H1 (cell line): ENCODE measurements at regions not wholly inside any gene's neighbourhood (a gene's known extent, or its start where the extent isn't known, plus 50 kb on each side); places are given as distances from the start of the nearest gene placed in this dataset.

Source experiments
- CTCF ChIA-PET: fragments of 300-600 bp; sonication (Branson Sonifier 250); formaldehyde crosslinking; loops from one replicate; lab custom pipeline; 2021; ENCODE audit not compliant: partially characterized antibody; lab: Charles Lee
- POLR2A ChIA-PET: fragments of 300-600 bp; sonication (Branson Sonifier 250); formaldehyde crosslinking; loops from one replicate; lab custom pipeline; 2021; ENCODE audit warnings: inconsistent platforms; ENCODE audit not compliant: partially characterized antibody; lab: Charles Lee
- DNase-seq, 2 experiments: peaks; one replicate each; pipeline versions ENCODE4 v3.0.0 to v3.0.0-alpha.2; 2010 to 2022; ENCODE audit warnings: low spot score in 2 of 2, low read depth in 1 of 2, mixed read lengths in 1 of 2
- FAIRE-seq: peaks from 2 replicates; lab custom pipeline; 2011; peaks lifted over from hg19 to GRCh38; lab: Jason Lieb, UNC
- H2AFZ ChIP-seq: 2 replicates; pipeline ENCODE4 v1.8.1; 2012; ENCODE audit warnings: low read length, inconsistent platforms
- H2AK5ac ChIP-seq: 2 replicates; pipeline ENCODE4 v1.6.1; 2013; ENCODE audit warnings: low read depth, low read length
- H2BK120ac ChIP-seq: replicated peaks from 2 replicates; pipeline ENCODE3; 2013; ENCODE audit warnings: low read depth, low read length, inconsistent platforms
- H2BK12ac ChIP-seq: 2 replicates; pipeline ENCODE4 v1.6.1; 2013; ENCODE audit warnings: low read depth, low read length
- H2BK15ac ChIP-seq: 2 replicates; pipeline ENCODE4 v1.6.1; 2013; ENCODE audit warnings: low read length
- H2BK20ac ChIP-seq: 2 replicates; pipeline ENCODE4 v1.6.1; 2013; ENCODE audit warnings: low read length
- H2BK5ac ChIP-seq: 2 replicates; pipeline ENCODE4 v1.6.1; 2013; ENCODE audit warnings: low read depth, low read length
- H3K14ac ChIP-seq: 2 replicates; pipeline ENCODE4 v1.6.1; 2013; ENCODE audit warnings: inconsistent platforms; ENCODE audit not compliant: insufficient read length
- H3K18ac ChIP-seq: 2 replicates; pipeline ENCODE4 v1.6.1; 2013; ENCODE audit warnings: low read length; ENCODE audit errors: extremely low read depth
- H3K23ac ChIP-seq: 2 replicates; pipeline ENCODE4 v1.6.1; 2013; ENCODE audit warnings: inconsistent platforms; ENCODE audit not compliant: insufficient read length
- H3K23me2 ChIP-seq: 2 replicates; pipeline ENCODE4 v1.6.1; 2013; ENCODE audit warnings: low read depth, low read length
- H3K27ac ChIP-seq: 2 replicates; pipeline ENCODE4 v1.6.1; 2011; ENCODE audit warnings: low read depth, low read length, inconsistent platforms
- H3K27me3 ChIP-seq, 4 experiments: replicated peaks in 1 of 4; 1 replicate in 1 of 4; 2 replicates in 3 of 4; pipeline versions ENCODE4 v1.6.1 to v1.8.1; 2011 to 2013; ENCODE audit warnings: low read length in 3 of 4, mild to moderate bottlenecking in 3 of 4, inconsistent platforms in 2 of 4, mixed read lengths in 2 of 4, moderate library complexity in 1 of 4; ENCODE audit not compliant: control insufficient read depth in 3 of 4, insufficient read depth in 3 of 4; ENCODE audit errors: extremely low read depth in 1 of 4
- H3K36me3 ChIP-seq, 4 experiments: 2 replicates each; pipeline versions ENCODE4 v1.6.1 to v1.8.1; 2011 to 2013; ENCODE audit warnings: mild to moderate bottlenecking in 4 of 4, low read length in 3 of 4, moderate library complexity in 2 of 4, control low read depth in 1 of 4, inconsistent platforms in 1 of 4; ENCODE audit not compliant: insufficient read depth in 4 of 4, control insufficient read depth in 2 of 4
- H3K4ac ChIP-seq: replicated peaks from 2 replicates; pipeline ENCODE3; 2013; ENCODE audit warnings: low read length, low read depth, mixed read lengths, inconsistent platforms; ENCODE audit not compliant: insufficient read length
- H3K4me1 ChIP-seq, 4 experiments: replicated peaks in 1 of 4; 1 replicate in 1 of 4; 2 replicates in 3 of 4; pipeline versions ENCODE4 v1.6.1 to v1.8.1; 2011 to 2013; ENCODE audit warnings: low read length in 3 of 4, inconsistent platforms in 2 of 4, mixed read lengths in 1 of 4; ENCODE audit not compliant: insufficient read depth in 4 of 4, control insufficient read depth in 3 of 4
- H3K4me2 ChIP-seq, 2 experiments: 2 replicates each; pipeline versions ENCODE4 v1.6.1 to v1.8.1; 2011 to 2013; ENCODE audit warnings: low read depth in 2 of 2, low read length in 2 of 2, control low read depth in 1 of 2, inconsistent platforms in 1 of 2, mild to moderate bottlenecking in 1 of 2; ENCODE audit not compliant: insufficient read depth in 1 of 2
- H3K4me3 ChIP-seq, 4 experiments: fragments of 200-600, 300-600 bp in 1 of 4; sonication (generic), shearing (Covaris generic), sonication (Bioruptor Twin) in 1 of 4; 2 replicates each; pipeline versions ENCODE4 v1.5.1 to v1.8.1; 2011 to 2016; ENCODE audit warnings: low read length in 4 of 4, low read depth in 3 of 4, control low read depth in 2 of 4, inconsistent platforms in 2 of 4, mild to moderate bottlenecking in 2 of 4, mixed read lengths in 1 of 4, moderate library complexity in 1 of 4; ENCODE audit not compliant: insufficient read depth in 2 of 4; ENCODE audit errors: extremely low read depth in 1 of 4
- H3K56ac ChIP-seq: replicated peaks from 2 replicates; pipeline ENCODE3; 2013; ENCODE audit warnings: low read depth, mild to moderate bottlenecking, mixed read lengths, low read length, inconsistent platforms; ENCODE audit not compliant: insufficient read length
- H3K79me1 ChIP-seq: 2 replicates; pipeline ENCODE4 v1.6.1; 2013; ENCODE audit warnings: low read depth, low read length, control low read depth
- H3K79me2 ChIP-seq, 2 experiments: 2 replicates each; pipeline versions ENCODE4 v1.6.1 to v1.8.1; 2012 to 2013; ENCODE audit warnings: low read length in 2 of 2, mild to moderate bottlenecking in 2 of 2, inconsistent platforms in 1 of 2; ENCODE audit not compliant: insufficient read depth in 2 of 2, control insufficient read depth in 1 of 2
- H3K9ac ChIP-seq, 4 experiments: replicated peaks in 1 of 4; 1 replicate in 1 of 4; 2 replicates in 3 of 4; pipeline versions ENCODE4 v1.6.1 to v1.8.1; 2011 to 2013; ENCODE audit warnings: low read depth in 3 of 4, low read length in 3 of 4, control low read depth in 2 of 4, mild to moderate bottlenecking in 2 of 4, moderate library complexity in 2 of 4, inconsistent platforms in 1 of 4; ENCODE audit errors: extremely low read depth in 1 of 4
- H3K9me3 ChIP-seq, 2 experiments: 2 replicates each; pipeline versions ENCODE4 v1.6.1 to v1.8.1; 2012 to 2013; ENCODE audit warnings: mild to moderate bottlenecking in 2 of 2, moderate library complexity in 2 of 2, control low read depth in 1 of 2, inconsistent platforms in 1 of 2, low read depth in 1 of 2, low read length in 1 of 2, mixed read lengths in 1 of 2; ENCODE audit not compliant: insufficient read depth in 2 of 2
- H4K20me1 ChIP-seq, 2 experiments: replicated peaks in 1 of 2; 2 replicates each; pipeline versions ENCODE3 to v1.8.1; 2011 to 2013; ENCODE audit warnings: inconsistent platforms in 2 of 2, low read length in 2 of 2, mild to moderate bottlenecking in 1 of 2; ENCODE audit not compliant: insufficient read depth in 2 of 2, control insufficient read depth in 1 of 2
- H4K5ac ChIP-seq: 2 replicates; pipeline ENCODE4 v1.6.1; 2013; ENCODE audit warnings: low read length, low read depth, mixed read lengths, inconsistent platforms; ENCODE audit not compliant: insufficient read length
- H4K8ac ChIP-seq: 2 replicates; pipeline ENCODE4 v1.8.0; 2013; ENCODE audit warnings: mild to moderate bottlenecking, moderate library complexity, low read length, inconsistent platforms; ENCODE audit not compliant: insufficient read depth; ENCODE audit errors: extremely low read depth
- H4K91ac ChIP-seq: replicated peaks from 2 replicates; pipeline ENCODE3; 2013; ENCODE audit warnings: low read length, mixed read lengths, inconsistent platforms; ENCODE audit not compliant: insufficient read length
- ATF2 ChIP-seq: IDR thresholded peaks from 2 replicates; pipeline ENCODE4 v1.6.1; 2012; ENCODE audit warnings: low read length, inconsistent platforms
- BRCA1 ChIP-seq: IDR thresholded peaks from 2 replicates; pipeline ENCODE4 v1.6.1; 2012; ENCODE audit warnings: low read depth, low read length, improper control_type of control experiment
- CHD2 ChIP-seq: IDR thresholded peaks from 2 replicates; pipeline ENCODE4 v1.6.1; 2012; ENCODE audit warnings: low read length, improper control_type of control experiment
- E2F6 ChIP-seq: IDR thresholded peaks from 2 replicates; pipeline ENCODE4 v1.6.1; 2012; ENCODE audit warnings: inconsistent platforms
- EGR1 ChIP-seq: IDR thresholded peaks from 2 replicates; pipeline ENCODE4 v1.6.1; 2011; ENCODE audit warnings: low read depth, low read length, borderline replicate concordance
- EZH2 ChIP-seq: fragments of 200-600 bp; sonication (generic); IDR thresholded peaks from 2 replicates; pipeline ENCODE4 v1.7.1; 2012; ENCODE audit warnings: low read depth, mild to moderate bottlenecking, moderate library complexity, low read length, inconsistent platforms; ENCODE audit not compliant: severe bottlenecking
- HDAC6 ChIP-seq: IDR thresholded peaks from one replicate; pipeline ENCODE4 v1.7.1; 2012; ENCODE audit warnings: low read depth, mild to moderate bottlenecking, inconsistent platforms, low read length, moderate library complexity
- JUN ChIP-seq: IDR thresholded peaks from 2 replicates; pipeline ENCODE4 v1.6.1; 2011; ENCODE audit warnings: low read depth, mild to moderate bottlenecking, improper control_type of control experiment, low read length
- NRF1 ChIP-seq: IDR thresholded peaks from 2 replicates; pipeline ENCODE4 v1.6.1; 2011; ENCODE audit warnings: mild to moderate bottlenecking, low read depth, low read length, improper control_type of control experiment
- TEAD4 ChIP-seq: IDR thresholded peaks from 2 replicates; pipeline ENCODE4 v1.6.1; 2012; ENCODE audit warnings: low read depth, low read length, inconsistent platforms, mixed read lengths
- WGBS, 2 experiments: shearing (Covaris generic) in 1 of 2; methylation state at CpG; one replicate each; pipeline versions ENCODE4 v1.1.6 to v1.1.7; 2013 to 2015; ENCODE audit warnings: low lambda C conversion rate in 2 of 2, mixed read lengths in 2 of 2, inconsistent platforms in 1 of 2, low coverage in 1 of 2, missing lambda C conversion rate in 1 of 2; ENCODE audit not compliant: insufficient replicate concordance in 2 of 2, insufficient coverage in 1 of 2, insufficient read length in 1 of 2; ENCODE audit errors: extremely low coverage in 1 of 2, missing lambda C conversion rate in 1 of 2; 5-methylcytosine and 5-hydroxymethylcytosine counted together

GRCh38 chr10:125548356-125548755 lies 134.6 kb downstream of the TEX36 start:
- H3K79me2 ChIP-seq, result no peaks in the 10 kb centered on the region
- no peak overlapping the region for H4K5ac ChIP-seq
- WGBS, 2 experiments, result 95% methylated on average over 4 of the region's 4 CpGs; no CpG with 5 or more reads in 1 of the 2 experiments
- no peak overlapping the region for H2BK15ac ChIP-seq
- H2BK120ac ChIP-seq, result no peak overlapping the region
- H3K4me2 ChIP-seq, result no peak overlapping the region
- H2BK12ac ChIP-seq, result no peak overlapping the region
- ChIA-PET CTCF (interaction anchor here (1.5 kb wide), 1 partner anchor 14 kb away, joined by 3 read pairs; no protein-coding TSS in a partner anchor), POLR2A (no interaction called here)
- no peak overlapping the region for H2BK5ac ChIP-seq
- H3K23me2 ChIP-seq, result no peaks in the 10 kb centered on the region
- no peak overlapping the region for H4K8ac ChIP-seq
- H4K20me1 ChIP-seq, result no peaks in the 10 kb centered on the region
- H3K9me3 ChIP-seq, result peaks cover 3 to 6% of the 10 kb centered on the region in 2 experiments; a peak in 1 of 4 replicates
- H2BK20ac ChIP-seq, result no peak overlapping the region
- no peak overlapping the region for H3K4ac ChIP-seq
- FAIRE-seq (no peak), DNase-seq (peak in 1 of 2 experiments; percentile 6)
- no peak overlapping the region for H3K23ac ChIP-seq
- no peaks in the 10 kb centered on the region for H3K27me3 ChIP-seq
- no peak overlapping the region for H3K14ac ChIP-seq
- peaks cover 0 to 7% (median 6%) of the 10 kb centered on the region in 4 experiments; a peak in 5 of 7 replicates for H3K4me1 ChIP-seq
- no peaks in the 10 kb centered on the region for H3K36me3 ChIP-seq
- no peak overlapping the region for H3K4me3 ChIP-seq
- no peak overlapping the region for H3K56ac ChIP-seq
- no peak overlapping the region for H3K18ac ChIP-seq
- no peak overlapping the region for H4K91ac ChIP-seq
- H3K79me1 ChIP-seq, result no peaks in the 10 kb centered on the region
- no peak overlapping the region for H2AK5ac ChIP-seq
- H3K27ac ChIP-seq, result no peak overlapping the region
- H2AFZ ChIP-seq, result no peak overlapping the region
- H3K9ac ChIP-seq, result no peak overlapping the region
- TF ChIP-seq EGR1 (no peak), EZH2 (no peak), CHD2 (no peak), HDAC6 (no peak), E2F6 (no peak), NRF1 (no peak), BRCA1 (no peak), TEAD4 (no peak), ATF2 (no peak), JUN (no peak)
